ENCODE measurements at regions not wholly inside any gene's neighbourhood (a gene's known extent, or its start where the extent isn't known, plus 50 kb on each side); places are given as distances from the start of the nearest gene placed in this dataset.
"Not testable (repeated sequence)": the region's sequence is repeated elsewhere in the genome, so short reads cannot be mapped to it uniquely, and the experiment has no call there.

- no peak for DNase-seq (ENCODE audit: low read depth in 3 of 3)
Observed at GRCh38 chr6:103335412-103335811, 1524.3 kb downstream of the HACE1 start.

DNA sequence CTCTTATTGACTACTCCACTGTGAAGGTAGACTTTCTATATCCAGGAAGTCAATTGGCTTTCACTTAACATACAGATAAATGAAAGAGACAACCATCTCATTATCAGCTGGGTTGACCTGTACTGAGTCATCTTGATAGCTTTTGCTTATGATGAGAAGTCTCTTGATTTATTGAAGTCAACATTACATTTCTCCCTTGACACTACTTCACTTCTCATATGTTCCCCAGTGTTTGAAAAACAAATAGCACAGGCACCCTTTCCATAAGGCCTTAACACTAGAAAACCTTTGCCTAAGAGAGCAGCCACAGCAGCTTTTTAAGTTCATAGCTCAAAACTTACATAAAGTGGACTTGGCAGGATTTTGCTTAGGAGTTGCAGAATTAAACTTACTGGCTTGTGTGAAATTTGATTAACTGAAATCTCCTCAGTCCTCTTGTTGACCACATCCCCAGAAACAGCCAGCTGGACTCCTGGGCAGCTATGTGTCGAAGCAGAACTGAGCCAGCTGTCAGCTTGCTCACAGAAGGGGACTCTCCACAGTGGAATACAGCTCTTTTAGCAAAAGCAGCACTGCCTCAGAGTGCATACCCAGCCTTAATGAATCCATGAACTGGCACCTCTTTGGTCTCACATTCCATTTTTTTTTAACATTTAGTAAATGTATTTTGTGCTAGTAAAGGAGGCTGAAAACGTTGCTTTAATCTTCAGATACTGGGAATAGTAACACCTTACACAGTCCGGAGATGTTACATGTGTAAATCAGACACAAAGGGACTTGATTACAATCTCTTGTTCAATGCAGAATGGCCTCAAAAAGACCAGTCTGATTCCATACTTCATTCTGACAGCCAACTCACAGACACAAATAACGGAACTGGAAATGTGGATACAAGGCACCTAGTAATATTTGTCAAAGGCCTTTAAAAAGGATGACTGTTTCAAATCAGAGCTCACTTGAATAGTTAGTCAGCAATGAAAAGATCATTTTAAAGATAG is 1532.7 kb downstream of the HACE1 start:
- no peak for DNase-seq (ENCODE audit: low read depth in 3 of 3)

DNA sequence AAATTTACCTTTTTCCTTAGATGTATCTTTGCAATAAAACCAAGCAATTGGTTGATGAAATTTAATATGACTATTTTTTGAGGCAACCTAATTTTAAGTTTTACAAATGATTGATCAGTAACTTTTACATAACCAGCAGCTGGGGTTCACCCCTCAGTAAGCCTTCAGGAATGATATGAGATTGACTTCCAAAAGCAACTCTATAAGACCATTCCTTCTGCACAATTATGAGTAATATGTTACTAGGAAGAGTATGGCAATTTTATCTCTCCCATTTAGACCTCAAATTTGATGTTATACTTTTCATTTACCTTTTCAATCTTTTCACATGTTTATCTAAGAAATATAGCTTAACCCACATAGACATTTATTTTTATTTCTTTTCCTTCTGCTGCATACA is 1546.3 kb downstream of the HACE1 start:
- no peak for DNase-seq (ENCODE audit: low read depth in 3 of 3)

DNA sequence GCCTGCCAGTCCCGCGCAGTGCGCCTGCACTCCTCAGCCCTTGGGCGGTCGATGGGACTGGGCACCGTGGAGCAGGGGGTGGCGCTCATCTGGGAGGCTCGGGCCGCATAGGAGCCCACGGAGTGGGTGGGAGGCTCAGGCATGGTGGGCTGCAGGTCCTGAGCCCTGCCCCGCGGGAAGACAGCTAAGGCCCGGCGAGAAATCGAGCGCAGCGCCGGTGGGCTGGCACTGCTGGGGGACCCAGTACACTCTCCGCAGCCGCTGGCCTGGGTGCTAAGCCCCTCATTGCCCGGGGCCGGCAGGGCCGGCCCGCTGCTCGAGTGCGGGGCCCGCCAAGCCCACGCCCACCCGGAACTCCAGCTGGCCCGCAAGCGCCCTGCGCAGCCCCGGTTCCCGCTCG is 1565.3 kb downstream of the HACE1 start:
- not testable (repeated sequence) for DNase-seq (ENCODE audit: low read depth in 3 of 3)

DNA sequence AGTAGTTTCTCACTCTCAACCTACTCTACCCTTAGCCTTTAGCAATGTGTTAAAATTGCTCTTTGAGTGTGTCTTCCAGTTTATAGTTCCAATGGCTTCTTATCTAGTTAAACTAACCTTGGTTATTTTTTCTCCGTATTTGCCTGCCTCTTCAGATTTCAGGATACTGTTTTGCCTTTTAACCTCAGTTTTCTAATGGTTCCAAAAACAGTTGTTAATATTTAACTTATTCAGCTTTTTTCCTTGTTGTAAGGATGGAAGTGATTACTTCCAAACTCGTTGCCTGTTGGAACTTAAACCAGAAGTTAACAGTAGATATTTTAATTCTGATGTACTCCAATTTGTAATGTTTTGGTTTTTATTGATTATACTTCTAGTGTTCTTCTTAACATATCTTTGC is 1574.9 kb downstream of the HACE1 start:
- no peak for DNase-seq (ENCODE audit: low read depth in 3 of 3)

GRCh38 chr6:103280417-103280816 is 1579.3 kb downstream of the HACE1 start:
- no peak for DNase-seq (ENCODE audit: low read depth in 3 of 3)

GRCh38 chr6:103277936-103278335 is 1581.8 kb downstream of the HACE1 start:
- no peak for DNase-seq (ENCODE audit: low read depth in 3 of 3)

DNA sequence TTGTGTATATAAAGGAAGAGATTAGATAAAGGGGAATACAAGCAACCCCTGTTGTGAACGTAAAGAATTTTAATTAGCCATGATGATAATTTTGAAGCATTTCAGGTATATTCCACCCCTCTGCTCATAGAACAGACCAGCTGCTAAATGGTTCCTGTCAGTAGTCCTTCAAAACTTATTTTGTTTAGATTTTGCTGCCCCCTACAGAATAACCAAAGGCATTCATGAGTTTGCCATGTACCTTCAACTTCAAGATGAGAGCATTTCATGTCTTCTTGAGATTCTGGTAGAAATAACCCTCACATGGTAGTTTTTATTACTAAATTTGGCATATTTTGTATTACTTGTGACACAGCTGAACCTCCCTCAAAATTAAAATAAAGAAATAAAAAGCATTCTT is 1586.7 kb downstream of the HACE1 start:
- no peak for DNase-seq (ENCODE audit: low read depth in 3 of 3)

- DNase-seq (ENCODE audit: low read depth in 3 of 3), result no peak
Observed at GRCh38 chr6:103269581-103269980, 1590.1 kb downstream of the HACE1 start.

GRCh38 chr6:103268335-103268734 is 1591.4 kb downstream of the HACE1 start:
- no peak for DNase-seq (ENCODE audit: low read depth in 3 of 3)

DNA sequence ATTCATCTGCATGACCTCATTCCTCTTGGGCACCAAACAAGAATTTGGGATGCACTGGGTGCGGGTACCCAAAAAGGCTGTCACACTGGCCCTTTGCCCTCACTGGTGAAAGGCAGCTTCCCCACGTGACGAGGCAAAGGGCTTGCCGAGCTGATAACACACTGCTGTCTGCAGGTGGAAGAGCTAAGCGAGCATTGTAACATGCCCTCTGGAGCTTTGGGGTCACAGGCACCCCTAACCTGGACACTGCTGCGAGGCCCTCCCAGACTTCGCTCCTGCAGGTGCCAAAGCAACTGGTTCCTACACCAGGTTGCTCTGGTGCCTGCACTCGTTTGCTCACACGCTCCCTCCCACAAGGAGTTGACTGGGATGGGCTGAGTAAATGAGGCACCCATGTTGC is 1595.7 kb downstream of the HACE1 start:
- no peak for DNase-seq (ENCODE audit: low read depth in 3 of 3)

- DNase-seq (ENCODE audit: low read depth in 3 of 3), result no peak
Observed at GRCh38 chr6:103255132-103255531, 1604.6 kb downstream of the HACE1 start.

GRCh38 chr6:103236923-103237322 is 1622.8 kb downstream of the HACE1 start:
- DNase-seq (ENCODE audit: low read depth in 3 of 3), result no peak

DNA sequence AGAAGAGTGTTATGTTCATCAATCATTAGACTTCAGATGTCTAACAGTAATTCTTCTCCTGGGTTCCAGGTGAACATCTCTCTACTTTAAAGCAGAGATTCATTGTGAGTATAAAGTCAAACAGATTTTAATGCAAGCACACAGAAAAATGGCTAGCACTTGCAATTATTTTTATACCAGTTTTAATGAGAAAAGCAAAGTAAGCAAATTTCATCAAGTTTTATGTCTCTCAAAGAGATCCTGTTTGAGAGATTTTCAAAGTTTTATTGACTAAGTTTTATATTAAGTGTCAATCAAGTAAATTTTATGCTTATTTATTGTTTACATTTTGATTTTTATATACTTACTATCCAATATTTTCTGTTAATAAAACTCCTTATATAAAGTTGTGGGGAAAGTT is 1628.5 kb downstream of the HACE1 start:
- DNase-seq (ENCODE audit: low read depth in 3 of 3), result no peak

GRCh38 chr6:103215847-103216246 is 1643.9 kb downstream of the HACE1 start:
- DNase-seq (ENCODE audit: low read depth in 3 of 3), result no peak

- DNase-seq (ENCODE audit: low read depth in 3 of 3), result no peak
Observed at GRCh38 chr6:103210686-103211085, 1649.0 kb downstream of the HACE1 start.

DNA sequence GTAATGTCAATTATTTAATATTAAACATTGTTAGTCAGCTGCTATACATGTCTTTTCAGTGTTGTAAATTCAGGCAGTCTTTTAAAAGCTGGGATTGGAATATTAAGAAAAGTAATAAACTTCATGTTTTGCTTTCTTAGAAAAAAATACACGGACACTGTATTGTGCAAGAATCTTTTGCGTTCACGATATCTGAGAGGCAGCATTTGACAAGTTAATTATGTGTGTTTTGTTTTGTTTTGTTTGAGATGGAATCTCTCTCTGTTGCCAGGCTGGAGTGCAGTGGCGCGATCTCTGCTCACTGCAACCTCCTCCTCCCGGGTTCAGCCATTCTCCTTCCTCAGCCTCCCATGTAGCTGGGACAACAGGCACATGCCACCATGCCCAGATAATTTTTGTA is 1661.3 kb downstream of the HACE1 start:
- DNase-seq (ENCODE audit: low read depth in 3 of 3), result no peak

DNA sequence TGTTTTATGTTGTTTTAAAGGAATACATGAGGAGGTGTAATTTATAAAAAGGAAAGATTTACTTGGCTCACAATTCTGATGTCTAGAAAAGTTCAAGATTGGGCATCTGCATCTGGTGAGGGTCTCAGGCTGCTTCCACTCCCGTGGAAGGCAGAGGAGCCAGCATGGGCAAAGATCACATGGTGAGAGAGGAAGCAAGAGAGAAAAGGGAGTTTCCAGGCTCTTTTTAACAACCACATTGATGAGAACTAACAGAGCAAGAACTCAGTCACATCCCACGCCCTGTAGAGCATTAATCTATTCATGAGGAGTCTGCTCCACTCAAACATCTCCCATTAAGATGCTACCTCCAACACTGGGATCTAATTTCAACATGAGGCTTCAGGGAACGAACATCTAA is 1666.3 kb downstream of the HACE1 start:
- DNase-seq (ENCODE audit: low read depth in 3 of 3), result no peak

DNA sequence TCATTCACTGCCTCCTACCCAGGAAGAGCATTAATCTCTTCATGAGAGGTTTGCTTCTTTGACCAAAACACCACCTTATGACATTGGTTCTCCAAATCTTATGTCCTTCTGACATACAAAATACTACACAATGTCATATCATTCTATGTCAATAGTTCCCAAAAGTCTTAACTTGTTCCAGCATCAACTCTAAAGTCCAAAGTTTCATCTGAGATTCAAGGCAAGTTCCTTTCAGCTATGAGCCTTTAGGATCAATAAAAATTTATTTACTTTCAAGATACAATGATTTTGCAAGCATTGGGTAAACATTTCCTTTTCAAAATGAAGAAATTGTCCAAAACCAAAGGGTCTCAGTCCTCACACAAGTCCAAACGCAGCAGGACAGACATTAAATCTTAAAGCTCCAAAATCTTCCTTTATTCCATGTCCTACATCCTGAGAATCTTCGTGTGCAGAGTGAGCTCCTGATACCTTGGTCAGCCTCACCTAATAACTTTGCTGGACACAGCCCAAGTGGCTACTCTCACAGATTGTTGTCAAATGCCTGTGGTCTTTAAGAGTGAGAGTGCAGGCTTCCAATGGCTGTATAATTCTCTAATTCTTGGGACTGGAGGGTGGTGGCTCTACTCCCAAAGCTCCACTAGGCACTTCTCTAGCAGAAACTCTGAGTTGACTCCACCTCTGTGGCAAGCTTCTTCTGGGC is 1668.2 kb downstream of the HACE1 start:
- DNase-seq (ENCODE audit: low read depth in 3 of 3), result no peak

DNA sequence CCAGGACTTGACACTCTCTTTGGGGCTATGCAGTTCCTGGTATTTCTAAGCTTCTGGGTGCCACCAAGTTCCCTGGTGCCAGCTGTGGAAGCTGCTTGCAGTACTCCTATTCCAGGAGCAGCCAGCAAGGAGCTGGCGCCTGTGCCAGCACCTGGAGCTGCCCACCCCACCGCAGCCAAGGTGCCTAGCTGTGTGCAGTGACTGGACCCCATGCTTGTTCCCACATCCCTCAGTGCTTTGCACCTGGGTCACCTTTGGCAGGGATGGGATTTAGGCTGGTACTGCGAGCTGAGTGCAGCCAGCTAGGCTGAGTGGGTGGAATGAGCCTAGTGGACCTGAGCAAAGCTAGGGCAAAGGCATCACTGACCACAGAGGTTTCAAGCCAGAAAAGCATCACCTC is 1674.9 kb downstream of the HACE1 start:
- no peak for DNase-seq (ENCODE audit: low read depth in 3 of 3)

DNA sequence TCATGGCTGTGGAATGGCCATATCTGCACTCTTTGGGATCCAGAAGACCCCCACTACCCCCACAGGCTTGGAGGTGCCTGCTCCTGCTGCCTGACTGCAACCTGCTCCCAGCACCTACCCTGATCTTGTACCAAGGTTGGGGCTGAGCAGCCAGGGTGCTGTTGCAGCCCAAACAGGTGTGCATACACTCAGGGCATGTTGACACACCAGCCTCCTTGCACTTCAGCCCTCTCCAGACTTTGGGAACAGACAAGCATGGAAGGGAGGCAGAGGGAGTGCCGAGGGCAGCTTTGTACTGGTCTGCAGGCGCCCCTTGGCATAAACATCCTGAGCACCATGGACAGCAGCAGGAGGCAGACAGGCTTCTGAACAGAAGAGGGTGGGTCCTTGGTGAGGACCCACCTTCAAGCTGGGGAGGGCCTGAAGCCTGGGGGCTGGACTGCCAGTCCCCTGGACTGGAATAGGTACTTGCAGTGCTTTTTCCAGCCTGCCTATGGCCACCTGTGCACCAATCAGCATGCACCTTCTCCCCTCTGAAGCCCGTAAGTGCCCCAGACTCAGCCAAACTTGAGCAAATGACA is 1675.8 kb downstream of the HACE1 start:
- no peak for DNase-seq (ENCODE audit: low read depth in 3 of 3)

DNA sequence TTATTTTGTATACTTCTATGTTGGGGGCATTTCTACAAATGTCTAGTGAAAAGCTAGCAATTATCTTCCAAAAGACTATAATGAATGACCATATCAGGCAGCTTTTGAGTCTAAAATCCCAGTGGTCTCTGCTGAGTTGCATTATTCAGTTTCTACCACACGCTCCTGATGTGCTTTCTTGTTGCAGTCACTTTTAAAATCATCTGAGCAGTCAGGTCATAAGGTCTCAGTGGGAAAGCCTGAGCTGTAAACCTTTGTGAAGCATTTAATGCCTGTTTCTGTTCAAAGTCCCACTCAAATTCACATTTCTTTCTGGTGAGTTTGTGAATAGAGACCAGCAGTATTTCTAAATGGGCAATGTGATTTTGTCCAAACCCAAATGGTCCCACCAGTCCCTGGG is 1681.5 kb downstream of the HACE1 start:
- no peak for DNase-seq (ENCODE audit: low read depth in 3 of 3)

DNA sequence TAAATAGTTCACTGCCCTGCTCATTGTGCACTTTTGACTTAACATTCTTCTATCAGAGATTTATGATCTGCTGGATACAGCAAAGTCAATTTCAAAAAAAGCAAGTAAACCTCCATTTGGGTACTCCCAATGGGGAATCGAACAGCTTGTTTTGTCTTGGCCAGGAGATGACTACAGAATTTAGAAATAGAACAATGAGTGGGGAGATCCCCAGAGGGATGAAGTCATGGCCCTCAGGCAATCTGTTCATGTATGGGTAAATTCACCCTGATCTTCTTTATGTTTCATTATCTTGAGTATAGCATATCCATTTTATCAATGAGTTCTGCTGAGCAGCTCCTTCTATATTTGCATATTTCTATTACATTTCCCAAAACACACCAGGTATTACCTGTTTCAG is 1681.9 kb downstream of the HACE1 start:
- no peak for DNase-seq (ENCODE audit: low read depth in 3 of 3)

Data from stimulated activated CD4-positive, alpha-beta T cell treated with anti-CD3 and anti-CD28 coated beads, TNF-alpha, amount 100 ng/mL, for 24 hours (primary cell).